Natural killer cell (primary cell): ENCODE measurements at regions not wholly inside any gene's neighbourhood (a gene's known extent, or its start where the extent isn't known, plus 50 kb on each side); places are given as distances from the start of the nearest gene placed in this dataset.

Source experiments
- ATAC-seq, 3 donors: fragments of 150-1000 bp in 2 of 3; fragments of 200-7000 bp in 1 of 3; cut with Tn5 transposase; 1 replicate in 1 of 3; 2 replicates in 2 of 3; pipeline ENCODE4 v1.10.0; 2021; ENCODE audit warnings: mild to moderate bottlenecking in 2 of 3, moderate library complexity in 2 of 3
- DNase-seq, 2 donors: peaks; one replicate each; pipeline versions ENCODE4 v3.0.0 to v3.0.0-alpha.2; 2013 to 2021; ENCODE audit warnings: mixed read lengths in 1 of 2
- H3K27ac ChIP-seq: one replicate; pipeline ENCODE4 v1.5.1; 2013; ENCODE audit warnings: mild to moderate bottlenecking, low read length
- H3K27me3 ChIP-seq: one replicate; pipeline ENCODE4 v1.6.1; 2013; ENCODE audit warnings: low read length; ENCODE audit not compliant: control insufficient read depth, insufficient read depth
- H3K36me3 ChIP-seq: one replicate; pipeline ENCODE4 v1.6.1; 2013; ENCODE audit warnings: low read length; ENCODE audit not compliant: control insufficient read depth, insufficient read depth
- H3K4me1 ChIP-seq: one replicate; pipeline ENCODE4 v1.6.1; 2013; ENCODE audit warnings: low read length; ENCODE audit not compliant: control insufficient read depth, insufficient read depth
- H3K4me3 ChIP-seq: one replicate; pipeline ENCODE4 v1.5.1; 2013; ENCODE audit warnings: low read length
- H3K9me3 ChIP-seq: one replicate; pipeline ENCODE4 v1.6.1; 2013; ENCODE audit warnings: low read length; ENCODE audit not compliant: control insufficient read depth, insufficient read depth
- H3K27ac Mint-ChIP-seq, 2 donors: one replicate each; pipeline ENCODE4 v1.8.0; 2022; ENCODE audit warnings: mild to moderate bottlenecking in 2 of 2, mixed read lengths in 2 of 2, moderate library complexity in 1 of 2
- H3K27me3 Mint-ChIP-seq, 2 donors: one replicate each; pipeline ENCODE4 v1.8.0; 2022; ENCODE audit warnings: low read depth in 2 of 2, mixed read lengths in 2 of 2
- H3K36me3 Mint-ChIP-seq: one replicate; pipeline ENCODE4 v1.8.0; 2022; ENCODE audit warnings: mixed read lengths
- H3K4me1 Mint-ChIP-seq, 2 donors: one replicate each; pipeline ENCODE4 v1.8.0; 2022; ENCODE audit warnings: mixed read lengths in 2 of 2
- H3K4me3 Mint-ChIP-seq: one replicate; pipeline ENCODE4 v1.8.0; 2022; ENCODE audit warnings: mild to moderate bottlenecking, moderate library complexity, mixed read lengths
- H3K9me3 Mint-ChIP-seq, 2 donors: one replicate each; pipeline ENCODE4 v1.8.0; 2022; ENCODE audit warnings: mixed read lengths in 2 of 2
- CTCF ChIP-seq: fragments of 200-600 bp; IDR thresholded peaks from one replicate; pipeline ENCODE4 v1.8.0; 2022; ENCODE audit warnings: antibody characterized with exemption
- WGBS: methylation state at CpG from one replicate; pipeline ENCODE4 v1.1.7; 2013; ENCODE audit warnings: missing lambda C conversion rate; ENCODE audit not compliant: insufficient coverage; 5-methylcytosine and 5-hydroxymethylcytosine counted together
- intact Hi-C: fragments of 100-400 bp; cut with micrococcal nuclease; formaldehyde crosslinking; loops from one replicate; pipeline ENCODE4 v1.14.2; 2022

GRCh38 chr2:788227-789032, 111.2 kb upstream of the TMEM18 start:
- H3K9me3 ChIP-seq = no peaks in the 10 kb centered on the region
- whole genome bisulfite sequencing = 86% methylated on average over 16 of the region's 17 CpGs
- Mint-ChIP-seq H3K4me1 (no peaks in the 10 kb centered on the region), H3K4me3 (no peak overlapping the region), H3K36me3 (no peaks in the 10 kb centered on the region), H3K9me3 (no peaks in the 10 kb centered on the region), H3K27me3 (peaks cover 3 to 19% of the 10 kb centered on the region in 2 donors), H3K27ac (no peak overlapping the region)
- ATAC-seq (no peak), DNase-seq (no peak)
- no peak for TF ChIP-seq CTCF
- no peaks in the 10 kb centered on the region for H3K4me1 ChIP-seq
- no peak overlapping the region for H3K27ac ChIP-seq
- intact Hi-C loops = no loop called here
- no peaks in the 10 kb centered on the region for H3K36me3 ChIP-seq
- no peaks in the 10 kb centered on the region for H3K27me3 ChIP-seq
- no peak overlapping the region for H3K4me3 ChIP-seq

- Mint-ChIP-seq H3K9me3 (no peaks in the 10 kb centered on the region), H3K36me3 (no peaks in the 10 kb centered on the region), H3K4me1 (no peaks in the 10 kb centered on the region), H3K4me3 (no peak overlapping the region), H3K27me3 (peaks cover 3 to 20% of the 10 kb centered on the region in 2 donors), H3K27ac (no peak overlapping the region)
- Histone ChIP-seq H3K9me3 (no peaks in the 10 kb centered on the region), H3K4me1 (no peaks in the 10 kb centered on the region), H3K27ac (no peak overlapping the region), H3K4me3 (no peak overlapping the region), H3K27me3 (no peaks in the 10 kb centered on the region), H3K36me3 (no peaks in the 10 kb centered on the region)
- no peak for TF ChIP-seq CTCF
- intact Hi-C loops = no loop called here
- DNase-seq (no peak), ATAC-seq (no peak)
These were observed 107.5 kb upstream of the TMEM18 start for GRCh38 chr2:784753-785152.

GRCh38 chr2:780581-780980, 103.4 kb upstream of the TMEM18 start:
- H3K4me1 Mint-ChIP-seq = no peaks in the 10 kb centered on the region
- peaks cover 8 to 37% of the 10 kb centered on the region in 2 donors for H3K27me3 Mint-ChIP-seq
- Histone ChIP-seq H3K36me3 (no peaks in the 10 kb centered on the region), H3K9me3 (no peaks in the 10 kb centered on the region), H3K27ac (no peak overlapping the region), H3K27me3 (no peaks in the 10 kb centered on the region), H3K4me1 (no peaks in the 10 kb centered on the region), H3K4me3 (no peak overlapping the region)
- no peaks in the 10 kb centered on the region for H3K36me3 Mint-ChIP-seq
- no peaks in the 10 kb centered on the region for H3K9me3 Mint-ChIP-seq
- intact Hi-C loops = no loop called here
- DNase-seq (no peak), ATAC-seq (no peak)
- 95% methylated on average over 8 of the region's 8 CpGs for WGBS
- H3K4me3 Mint-ChIP-seq = no peak overlapping the region
- H3K27ac Mint-ChIP-seq = no peak overlapping the region
- no peak for TF ChIP-seq CTCF

- Mint-ChIP-seq H3K27ac (no peak overlapping the region), H3K27me3 (peaks cover 8 to 37% of the 10 kb centered on the region in 2 donors), H3K36me3 (no peaks in the 10 kb centered on the region), H3K4me1 (no peaks in the 10 kb centered on the region), H3K4me3 (no peak overlapping the region), H3K9me3 (no peaks in the 10 kb centered on the region)
- no peak for DNase-seq
- H3K27me3 ChIP-seq = no peaks in the 10 kb centered on the region
- no peaks in the 10 kb centered on the region for H3K4me1 ChIP-seq
- no peak for TF ChIP-seq CTCF
- no peak for ATAC-seq
- H3K9me3 ChIP-seq = no peaks in the 10 kb centered on the region
- H3K27ac ChIP-seq = no peak overlapping the region
- intact Hi-C loops = no loop called here
- H3K36me3 ChIP-seq = no peaks in the 10 kb centered on the region
- 91% methylated on average over 9 of the region's 9 CpGs for WGBS
- H3K4me3 ChIP-seq = no peak overlapping the region
These were observed 102.8 kb upstream of the TMEM18 start for GRCh38 chr2:780002-780401.
